ENCODE measurements at regions not wholly inside any gene's neighbourhood (a gene's known extent, or its start where the extent isn't known, plus 50 kb on each side); places are given as distances from the start of the nearest gene placed in this dataset.

DNA sequence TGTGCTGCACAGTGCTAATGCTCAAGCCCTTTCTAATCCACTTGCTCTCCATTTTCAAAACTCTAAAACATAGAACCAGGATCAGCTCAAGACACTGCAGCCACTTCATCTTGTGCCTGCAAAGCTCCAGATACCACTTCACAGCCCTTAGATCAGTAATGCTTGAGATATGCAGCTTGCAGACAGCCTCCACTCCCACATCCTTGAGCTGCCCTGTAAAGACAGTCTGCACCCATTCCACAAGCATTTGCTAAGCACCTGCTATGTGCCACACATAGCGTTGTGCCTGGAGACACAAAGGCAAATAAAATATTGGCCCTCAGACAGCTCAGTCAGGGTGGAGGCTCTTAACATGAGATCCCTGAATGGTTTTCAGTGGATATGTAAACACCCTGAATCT, 192.5 kb upstream of the SNX19 start:
- Histone ChIP-seq H3K27me3 (replicated peaks in 1 of 2; ENCODE audit: control insufficient read depth in 2 of 2, insufficient read depth in 2 of 2, low read length in 1 of 2) (0 out of 4 replicates have a peak, but pooled peaks cover 0 to under 1% of the 10 kb centered on the region in 2 experiments), H3K4me3 (no peak overlapping the region), H4K20me1 (ENCODE audit: control insufficient read depth, insufficient read depth) (no peaks in the 10 kb centered on the region), H2AFZ (ENCODE audit: control insufficient read depth, low read depth, low read length) (no peak overlapping the region), H3K36me3 (ENCODE audit: control insufficient read depth in 2 of 2, insufficient read depth in 2 of 2, low read length in 1 of 2) (no peaks in the 10 kb centered on the region), H3K9me3 (replicated peaks; ENCODE audit: control insufficient read depth, insufficient read depth, low read length) (peaks cover 3% of the 10 kb centered on the region; the same call in 2 of the 3 replicates), H3K27ac (ENCODE audit: control insufficient read depth, insufficient read depth) (no peak overlapping the region), H3K4me1 (ENCODE audit: control insufficient read depth, insufficient read depth, low read length) (no peaks in the 10 kb centered on the region), H3K79me2 (ENCODE audit: control insufficient read depth, insufficient read depth, low read length) (no peaks in the 10 kb centered on the region), H3K4me2 (ENCODE audit: control insufficient read depth, insufficient read depth) (no peak overlapping the region), H3K9ac (ENCODE audit: control insufficient read depth, insufficient read depth, low read length) (no peak overlapping the region)
- ChIA-PET POLR2A (no interaction called here), SMC1A (ENCODE audit: uncharacterized antibody, unreplicated experiment) (interaction anchor here (0.6 to 1.5 kb wide), 4 partner anchors 13 to 110 kb away, joined by 3 to 5 read pairs (median 4); no protein-coding TSS in a partner anchor), RAD21 (ENCODE audit: unreplicated experiment) (no interaction called here), CTCF (interaction anchor here (1.3 kb wide), 1 partner anchor 44 kb away, joined by 6 read pairs; no protein-coding TSS in a partner anchor)
- TF ChIP-seq NFYB (IDR thresholded peaks at IDR 0.05; ENCODE audit: insufficient read depth, low read depth, low read length) (no peak), TARDBP (IDR thresholded peaks at IDR 0.05; ENCODE audit: borderline replicate concordance) (no peak), POU2F2 (IDR thresholded peaks at IDR 0.05; ENCODE audit: borderline replicate concordance, low read depth, low read length) (no peak), IRF4 (IDR thresholded peaks at IDR 0.05; ENCODE audit: low read depth, low read length) (no peak), NFYA (IDR thresholded peaks at IDR 0.05; ENCODE audit: borderline replicate concordance, low read depth, low read length) (no peak)
- DNase-seq (ENCODE audit: low read depth, low spot score) (no peak), ATAC-seq (no peak), FAIRE-seq (no peak)
- no TSS peak for BruUV-seq (replicated peaks)
- in situ Hi-C loops (cut with MboI): no loop called here
- WGBS (ENCODE audit: insufficient coverage, insufficient replicate concordance, low lambda C conversion rate, missing lambda C conversion rate): 0% methylated on average over 1 of the region's 1 CpG
- intact Hi-C loops (cut with micrococcal nuclease; ENCODE audit: unreplicated experiment): no loop called here

DNA sequence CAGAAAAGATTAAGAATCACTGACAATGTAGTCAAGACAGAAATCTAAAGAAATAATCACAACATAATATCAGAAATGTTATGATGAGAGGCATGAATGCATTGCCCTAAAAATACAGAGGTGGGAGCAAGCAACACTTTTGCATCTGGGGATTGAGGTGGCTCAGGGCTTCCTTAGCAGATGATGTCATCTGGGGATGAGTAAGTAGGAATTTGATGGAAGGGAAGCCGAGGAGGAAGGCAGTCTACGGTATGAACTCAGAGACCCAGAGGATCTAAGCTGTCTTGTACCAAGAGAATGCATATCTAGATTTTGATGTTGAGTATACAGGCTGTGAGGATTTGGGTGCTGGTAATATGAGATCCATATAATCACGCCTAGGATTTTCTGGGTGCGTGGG, 193.0 kb upstream of the SNX19 start:
- no peak overlapping the region for H3K4me3 ChIP-seq
- DNase-seq (ENCODE audit: low read depth, low spot score) (no peak), ATAC-seq (no peak), FAIRE-seq (no peak)
- H3K27ac ChIP-seq (ENCODE audit: control insufficient read depth, insufficient read depth): no peak overlapping the region
- no peak overlapping the region for H2AFZ ChIP-seq (ENCODE audit: control insufficient read depth, low read depth, low read length)
- ChIA-PET SMC1A (ENCODE audit: uncharacterized antibody, unreplicated experiment) (interaction anchor here (0.6 to 1.5 kb wide), 2 partner anchors 13 to 16 kb away, joined by 3 to 5 read pairs; no protein-coding TSS in a partner anchor), POLR2A (no interaction called here), CTCF (no interaction called here), RAD21 (ENCODE audit: unreplicated experiment) (no interaction called here)
- no peaks in the 10 kb centered on the region for H4K20me1 ChIP-seq (ENCODE audit: control insufficient read depth, insufficient read depth)
- no peaks in the 10 kb centered on the region for H3K36me3 ChIP-seq (ENCODE audit: control insufficient read depth in 2 of 2, insufficient read depth in 2 of 2, low read length in 1 of 2)
- H3K9ac ChIP-seq (ENCODE audit: control insufficient read depth, insufficient read depth, low read length): no peak overlapping the region
- no peaks in the 10 kb centered on the region for H3K4me1 ChIP-seq (ENCODE audit: control insufficient read depth, insufficient read depth, low read length)
- WGBS (ENCODE audit: insufficient coverage, insufficient replicate concordance, low lambda C conversion rate, missing lambda C conversion rate): 0% methylated on average over 4 of the region's 4 CpGs
- H3K9me3 ChIP-seq (replicated peaks; ENCODE audit: control insufficient read depth, insufficient read depth, low read length): peaks cover 3% of the 10 kb centered on the region; the same call in 2 of the 3 replicates
- no peaks in the 10 kb centered on the region for H3K79me2 ChIP-seq (ENCODE audit: control insufficient read depth, insufficient read depth, low read length)
- BruUV-seq (replicated peaks): no TSS peak
- H3K4me2 ChIP-seq (ENCODE audit: control insufficient read depth, insufficient read depth): no peak overlapping the region
- H3K27me3 ChIP-seq (replicated peaks in 1 of 2; ENCODE audit: control insufficient read depth in 2 of 2, insufficient read depth in 2 of 2, low read length in 1 of 2): 0 out of 4 replicates have a peak, but pooled peaks cover 0 to 3% of the 10 kb centered on the region in 2 experiments
- in situ Hi-C loops (cut with MboI) (no loop called here), intact Hi-C loops (cut with micrococcal nuclease; ENCODE audit: unreplicated experiment) (no loop called here)
- TF ChIP-seq TCF12 (IDR thresholded peaks at IDR 0.05; ENCODE audit: low read depth, low read length) (no peak), E4F1 (IDR thresholded peaks at IDR 0.05; ENCODE audit: borderline replicate concordance, partially characterized antibody) (no peak), SMC3 (IDR thresholded peaks at IDR 0.05; ENCODE audit: borderline replicate concordance, low read length) (no peak), DPF2 (IDR thresholded peaks at IDR 0.05) (no peak), ZNF384 (IDR thresholded peaks at IDR 0.05; ENCODE audit: borderline replicate concordance, low read depth, low read length) (no peak), HDAC2 (IDR thresholded peaks at IDR 0.05) (no peak), BRCA1 (IDR thresholded peaks at IDR 0.05; ENCODE audit: low read depth, low read length) (no peak)
- TF ChIP-seq, protein P1, sequence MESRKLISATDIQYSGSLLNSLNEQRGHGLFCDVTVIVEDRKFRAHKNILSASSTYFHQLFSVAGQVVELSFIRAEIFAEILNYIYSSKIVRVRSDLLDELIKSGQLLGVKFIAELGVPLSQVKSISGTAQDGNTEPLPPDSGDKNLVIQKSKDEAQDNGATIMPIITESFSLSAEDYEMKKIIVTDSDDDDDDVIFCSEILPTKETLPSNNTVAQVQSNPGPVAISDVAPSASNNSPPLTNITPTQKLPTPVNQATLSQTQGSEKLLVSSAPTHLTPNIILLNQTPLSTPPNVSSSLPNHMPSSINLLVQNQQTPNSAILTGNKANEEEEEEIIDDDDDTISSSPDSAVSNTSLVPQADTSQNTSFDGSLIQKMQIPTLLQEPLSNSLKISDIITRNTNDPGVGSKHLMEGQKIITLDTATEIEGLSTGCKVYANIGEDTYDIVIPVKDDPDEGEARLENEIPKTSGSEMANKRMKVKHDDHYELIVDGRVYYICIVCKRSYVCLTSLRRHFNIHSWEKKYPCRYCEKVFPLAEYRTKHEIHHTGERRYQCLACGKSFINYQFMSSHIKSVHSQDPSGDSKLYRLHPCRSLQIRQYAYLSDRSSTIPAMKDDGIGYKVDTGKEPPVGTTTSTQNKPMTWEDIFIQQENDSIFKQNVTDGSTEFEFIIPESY (IDR thresholded peaks at IDR 0.05): no peak

All from GM12878 (cell line).